ENCODE measurements at regions not wholly inside any gene's neighbourhood (a gene's known extent, or its start where the extent isn't known, plus 50 kb on each side); places are given as distances from the start of the nearest gene placed in this dataset.

DNA sequence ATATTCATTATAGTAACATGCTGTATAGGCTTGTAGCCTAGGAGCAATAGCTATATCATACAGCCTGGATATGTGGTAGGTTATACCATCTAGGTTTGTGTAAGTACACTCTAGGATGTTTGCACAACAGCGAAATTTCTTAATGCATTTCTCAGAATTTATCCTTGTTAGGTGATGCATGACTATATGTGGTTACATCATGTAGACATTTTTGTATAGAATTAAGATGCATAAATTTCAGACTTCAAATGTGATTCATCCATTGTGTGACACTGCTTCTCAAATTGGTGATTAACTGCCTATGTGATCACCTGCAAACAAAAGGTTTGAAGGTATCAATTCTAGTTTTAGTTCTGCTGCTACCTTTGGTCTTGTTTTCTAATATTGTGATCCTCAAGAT, 1787.0 kb upstream of the PIK3C3 start:
- CTCF ChIA-PET, result interaction anchor here (0.9 kb wide), 1 partner anchor 400 kb away, joined by 3 read pairs; no protein-coding TSS in a partner anchor
- H4K20me1 ChIP-seq (replicated peaks; ENCODE audit: control insufficient read depth, extremely low read depth, insufficient read depth, low read length), result no peaks in the 10 kb centered on the region
- FAIRE-seq, result no peak
- H3K4me2 ChIP-seq (ENCODE audit: insufficient read depth, low read length), result no peak overlapping the region
- no peak for TF ChIP-seq MYC (IDR thresholded peaks at IDR 0.05; ENCODE audit: low read depth, low read length)
- no peak for TF ChIP-seq POLR2A (IDR thresholded peaks at IDR 0.05; ENCODE audit: low read depth, low read length)
- no peak for TF ChIP-seq GATA2 (IDR thresholded peaks at IDR 0.05; ENCODE audit: insufficient read depth, insufficient read length, low read depth, low read length)
- TF ChIP-seq FOS (IDR thresholded peaks at IDR 0.05; ENCODE audit: borderline replicate concordance, insufficient read depth, low read length), result no peak
- TF ChIP-seq, protein P1, sequence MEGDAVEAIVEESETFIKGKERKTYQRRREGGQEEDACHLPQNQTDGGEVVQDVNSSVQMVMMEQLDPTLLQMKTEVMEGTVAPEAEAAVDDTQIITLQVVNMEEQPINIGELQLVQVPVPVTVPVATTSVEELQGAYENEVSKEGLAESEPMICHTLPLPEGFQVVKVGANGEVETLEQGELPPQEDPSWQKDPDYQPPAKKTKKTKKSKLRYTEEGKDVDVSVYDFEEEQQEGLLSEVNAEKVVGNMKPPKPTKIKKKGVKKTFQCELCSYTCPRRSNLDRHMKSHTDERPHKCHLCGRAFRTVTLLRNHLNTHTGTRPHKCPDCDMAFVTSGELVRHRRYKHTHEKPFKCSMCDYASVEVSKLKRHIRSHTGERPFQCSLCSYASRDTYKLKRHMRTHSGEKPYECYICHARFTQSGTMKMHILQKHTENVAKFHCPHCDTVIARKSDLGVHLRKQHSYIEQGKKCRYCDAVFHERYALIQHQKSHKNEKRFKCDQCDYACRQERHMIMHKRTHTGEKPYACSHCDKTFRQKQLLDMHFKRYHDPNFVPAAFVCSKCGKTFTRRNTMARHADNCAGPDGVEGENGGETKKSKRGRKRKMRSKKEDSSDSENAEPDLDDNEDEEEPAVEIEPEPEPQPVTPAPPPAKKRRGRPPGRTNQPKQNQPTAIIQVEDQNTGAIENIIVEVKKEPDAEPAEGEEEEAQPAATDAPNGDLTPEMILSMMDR (IDR thresholded peaks at IDR 0.05; ENCODE audit: extremely low read depth in 1 of 2, insufficient read depth in 1 of 2, low read depth in 1 of 2, low read length in 2 of 2), result no peak
- TF ChIP-seq POLR2AphosphoS5 (IDR thresholded peaks at IDR 0.05; ENCODE audit: insufficient read depth, low read depth, low read length), result no peak
- H3K9me3 ChIP-seq (replicated peaks; ENCODE audit: control insufficient read depth, insufficient read depth, low read length), result no peaks in the 10 kb centered on the region
- intact Hi-C loops (cut with micrococcal nuclease) (loop anchor here (10.0 kb wide), 1 partner anchor 1577 kb away; no protein-coding TSS in a partner anchor), dilution Hi-C loops (cut with MboI; ENCODE audit: extremely low pct_ligation_motif_present, low sequenced_read_pairs) (no loop called here)
- POLR2A ChIA-PET, result no interaction called here
- no peaks in the 10 kb centered on the region for H3K79me2 ChIP-seq (ENCODE audit: control insufficient read depth, insufficient read depth, low read length)
- no peaks in the 10 kb centered on the region for H3K27me3 ChIP-seq (ENCODE audit: control insufficient read depth in 2 of 2, insufficient read depth in 2 of 2, low read length in 2 of 2)
- BruUV-seq (replicated peaks), result no TSS peak
- H3K4me1 ChIP-seq (ENCODE audit: control insufficient read depth, extremely low read depth, insufficient read depth, low read length), result no peaks in the 10 kb centered on the region
- DNase-seq (ENCODE audit: low read depth, low spot score), result no peak
- H3K9ac ChIP-seq (replicated peaks; ENCODE audit: extremely low read depth, insufficient read depth, low read length), result no peak overlapping the region
- no peak overlapping the region for H2AFZ ChIP-seq (ENCODE audit: low read depth, low read length)
- no peak overlapping the region for H3K27ac ChIP-seq (ENCODE audit: insufficient read depth, low read depth, low read length)
- no peak overlapping the region for H3K4me3 ChIP-seq (replicated peaks in 1 of 3; ENCODE audit: insufficient read depth in 1 of 3, low read depth in 1 of 3, low read length in 3 of 3)
- no peaks in the 10 kb centered on the region for H3K36me3 ChIP-seq (ENCODE audit: control insufficient read depth in 2 of 2, extremely low read depth in 1 of 2, insufficient read depth in 2 of 2, low read length in 2 of 2)
- no peaks in the 10 kb centered on the region for H3K9me1 ChIP-seq (replicated peaks; ENCODE audit: control insufficient read depth, extremely low read depth, insufficient read depth, low read length)

DNA sequence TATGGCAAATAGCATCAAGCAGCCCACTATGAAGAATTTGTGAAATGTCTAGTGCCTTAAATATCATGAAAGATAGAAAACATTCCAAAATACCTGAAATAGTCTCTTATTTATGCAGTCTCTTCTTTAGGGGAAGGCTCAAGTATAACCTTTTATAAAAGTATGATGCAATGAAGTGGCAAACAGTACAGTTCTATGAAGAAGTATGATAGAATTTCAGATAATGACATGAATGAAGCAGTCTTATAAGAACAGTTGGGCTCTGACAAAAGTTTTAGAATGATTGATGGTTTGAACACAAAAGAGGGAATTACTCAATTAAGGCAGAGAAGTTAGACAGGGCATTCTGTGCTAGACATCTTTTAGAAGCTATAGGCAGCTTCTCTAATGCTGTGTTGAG, 1791.8 kb upstream of the PIK3C3 start:
- H3K79me2 ChIP-seq (ENCODE audit: control insufficient read depth, insufficient read depth, low read length), result no peaks in the 10 kb centered on the region
- H3K4me2 ChIP-seq (ENCODE audit: insufficient read depth, low read length), result no peak overlapping the region
- H3K4me1 ChIP-seq (ENCODE audit: control insufficient read depth, extremely low read depth, insufficient read depth, low read length), result peaks cover 6% of the 10 kb centered on the region
- TF ChIP-seq FOS (IDR thresholded peaks at IDR 0.05; ENCODE audit: borderline replicate concordance, insufficient read depth, low read length), result no peak
- TF ChIP-seq GATA2 (IDR thresholded peaks at IDR 0.05; ENCODE audit: insufficient read depth, insufficient read length, low read depth, low read length), result no peak
- TF ChIP-seq, protein P2, sequence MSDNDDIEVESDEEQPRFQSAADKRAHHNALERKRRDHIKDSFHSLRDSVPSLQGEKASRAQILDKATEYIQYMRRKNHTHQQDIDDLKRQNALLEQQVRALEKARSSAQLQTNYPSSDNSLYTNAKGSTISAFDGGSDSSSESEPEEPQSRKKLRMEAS (IDR thresholded peaks at IDR 0.05; ENCODE audit: insufficient read depth, insufficient read length), result no peak
- H2AFZ ChIP-seq (ENCODE audit: low read depth, low read length), result no peak overlapping the region
- ChIA-PET CTCF (interaction anchor here (2.2 kb wide), 1 partner anchor 250 kb away, joined by 8 read pairs; no protein-coding TSS in a partner anchor), POLR2A (no interaction called here)
- H3K36me3 ChIP-seq (ENCODE audit: control insufficient read depth in 2 of 2, extremely low read depth in 1 of 2, insufficient read depth in 2 of 2, low read length in 2 of 2), result no peaks in the 10 kb centered on the region
- BruUV-seq (replicated peaks), result no TSS peak
- FAIRE-seq, result no peak
- no peaks in the 10 kb centered on the region for H3K27me3 ChIP-seq (ENCODE audit: control insufficient read depth in 2 of 2, insufficient read depth in 2 of 2, low read length in 2 of 2)
- dilution Hi-C loops (cut with MboI; ENCODE audit: extremely low pct_ligation_motif_present, low sequenced_read_pairs), result no loop called here
- no peaks in the 10 kb centered on the region for H3K9me1 ChIP-seq (replicated peaks; ENCODE audit: control insufficient read depth, extremely low read depth, insufficient read depth, low read length)
- no peak overlapping the region for H3K27ac ChIP-seq (ENCODE audit: insufficient read depth, low read depth, low read length)
- H4K20me1 ChIP-seq (replicated peaks; ENCODE audit: control insufficient read depth, extremely low read depth, insufficient read depth, low read length), result no peaks in the 10 kb centered on the region
- DNase-seq (ENCODE audit: low read depth, low spot score), result no peak
- no peaks in the 10 kb centered on the region for H3K9me3 ChIP-seq (replicated peaks; ENCODE audit: control insufficient read depth, insufficient read depth, low read length)
- H3K4me3 ChIP-seq (replicated peaks in 1 of 3; ENCODE audit: insufficient read depth in 1 of 3, low read depth in 1 of 3, low read length in 3 of 3), result no peak overlapping the region
- H3K9ac ChIP-seq (replicated peaks; ENCODE audit: extremely low read depth, insufficient read depth, low read length), result no peak overlapping the region
- intact Hi-C loops (cut with micrococcal nuclease), result loop anchor here (10.0 kb wide), 1 partner anchor 1582 kb away; no protein-coding TSS in a partner anchor

Measured in endothelial cell of umbilical vein (primary cell).